NCI-H82 treated with DMSO at 0.1 percent for 48 hours (cell line): ENCODE measurements at regions not wholly inside any gene's neighbourhood (a gene's known extent, or its start where the extent isn't known, plus 50 kb on each side); places are given as distances from the start of the nearest gene placed in this dataset.

Experiments used
- DNase-seq: peaks from one replicate; lab custom pipeline; 2025; ENCODE audit not compliant: unreplicated experiment; lab: John Stamatoyannopoulos, UW

GRCh38 chr12:94717656-94718055, 67.3 kb upstream of the TMCC3 start:
- DNase-seq, result no peak

- no peak for DNase-seq
Observed at GRCh38 chr12:94717108-94717507, 66.8 kb upstream of the TMCC3 start.

GRCh38 chr12:94716339-94716738, 66.0 kb upstream of the TMCC3 start:
- no peak for DNase-seq

DNA sequence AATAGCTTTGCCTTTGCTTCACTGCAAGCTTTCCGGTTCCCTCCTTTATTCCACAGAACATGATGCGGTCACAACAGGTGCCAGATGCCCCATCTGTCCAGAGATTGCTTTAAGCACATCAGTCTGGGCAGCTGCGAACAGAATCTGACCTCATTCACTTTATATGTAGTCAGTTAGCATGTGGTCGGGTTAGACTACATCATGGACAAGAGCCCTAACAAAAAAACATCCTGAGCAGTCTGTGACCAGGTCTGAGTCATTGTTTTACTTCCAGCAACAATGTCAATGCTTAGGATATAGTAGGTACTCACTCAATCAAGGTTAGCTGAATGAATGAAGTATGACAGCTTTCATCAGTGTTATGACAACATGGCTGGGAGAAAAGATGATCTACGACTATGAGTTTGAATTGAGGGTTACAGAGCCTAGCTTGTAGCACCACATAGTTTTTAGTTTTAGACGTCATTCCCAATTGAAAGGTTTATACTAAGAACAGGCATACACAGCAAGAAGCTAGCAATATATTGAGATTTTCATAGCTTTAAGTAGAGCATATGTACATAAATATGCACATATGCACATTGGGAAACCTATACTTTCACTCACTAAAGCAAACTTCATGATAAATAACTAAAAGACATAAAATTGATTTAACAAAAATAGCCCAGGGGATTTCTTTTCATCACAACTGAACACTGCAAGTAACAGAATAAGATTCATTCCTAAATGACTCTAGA, 64.2 kb upstream of the TMCC3 start:
- DNase-seq, result no peak

- no peak for DNase-seq
Observed at GRCh38 chr12:94712815-94713515, 62.6 kb upstream of the TMCC3 start.

DNA sequence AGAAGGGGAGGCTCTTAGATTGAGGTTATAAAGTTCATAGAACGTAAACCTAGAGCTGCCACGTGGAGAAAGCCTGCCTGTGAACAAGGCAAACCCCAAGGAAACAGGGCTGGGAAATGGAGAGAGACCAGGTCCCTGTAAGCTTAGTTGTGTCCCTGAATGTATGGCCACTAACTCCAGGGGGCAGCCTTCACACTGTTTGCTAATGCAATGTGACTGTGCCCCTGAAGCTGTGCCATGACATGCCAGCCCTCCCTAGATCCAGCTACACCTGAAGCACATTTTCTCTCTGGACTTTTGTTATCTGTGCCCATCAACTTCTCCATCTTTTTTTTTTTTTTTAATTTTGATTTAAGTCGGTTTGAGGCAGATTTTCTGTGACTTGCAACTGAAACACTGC, 60.6 kb upstream of the TMCC3 start:
- DNase-seq, result peak; percentile 4

- no peak for DNase-seq
Observed at GRCh38 chr12:94707892-94708291, 57.5 kb upstream of the TMCC3 start.

GRCh38 chr12:94707036-94707435, 56.7 kb upstream of the TMCC3 start:
- DNase-seq, result no peak

DNA sequence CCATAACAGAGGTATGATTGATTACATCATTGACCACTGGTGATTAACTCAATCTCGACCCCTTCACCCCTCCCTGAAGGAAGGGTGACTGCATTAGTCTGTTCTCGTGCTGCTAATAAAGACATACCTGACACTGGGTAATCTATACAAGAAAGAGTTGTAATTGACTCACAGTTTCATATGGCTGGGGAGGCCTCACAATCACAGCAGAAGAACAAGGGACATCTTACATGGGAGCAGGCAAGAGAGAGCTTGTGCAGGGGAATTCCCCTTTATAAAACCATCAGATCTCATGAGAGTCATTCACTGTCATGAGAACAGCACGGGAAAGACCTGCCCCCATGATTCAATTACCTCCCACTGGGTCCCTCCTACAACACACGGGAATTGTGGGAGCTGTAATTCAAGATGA, 55.9 kb upstream of the TMCC3 start:
- no peak for DNase-seq

DNA sequence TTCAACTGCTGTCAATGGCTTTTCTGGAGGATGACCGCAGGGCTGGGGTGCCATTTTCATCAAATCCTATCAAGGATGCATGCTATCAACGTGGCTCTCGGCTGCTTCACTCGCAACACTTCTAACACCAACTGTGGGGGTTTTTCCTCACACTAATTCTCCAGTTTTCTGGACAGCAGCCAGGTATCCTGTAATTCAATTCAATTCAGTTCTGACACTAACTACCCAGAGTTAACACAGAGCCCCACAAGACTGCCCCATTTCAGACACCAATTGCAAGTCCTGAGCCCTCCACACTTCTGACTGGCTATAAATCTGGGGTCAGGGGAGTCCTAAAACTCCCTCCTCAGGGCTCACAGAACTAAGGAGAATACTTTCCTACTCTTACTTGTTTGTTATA, 55.3 kb upstream of the TMCC3 start:
- no peak for DNase-seq

- DNase-seq, result no peak
Observed at GRCh38 chr12:94704452-94705306, 54.3 kb upstream of the TMCC3 start.

GRCh38 chr12:94702696-94703095, 52.3 kb upstream of the TMCC3 start:
- no peak for DNase-seq

DNA sequence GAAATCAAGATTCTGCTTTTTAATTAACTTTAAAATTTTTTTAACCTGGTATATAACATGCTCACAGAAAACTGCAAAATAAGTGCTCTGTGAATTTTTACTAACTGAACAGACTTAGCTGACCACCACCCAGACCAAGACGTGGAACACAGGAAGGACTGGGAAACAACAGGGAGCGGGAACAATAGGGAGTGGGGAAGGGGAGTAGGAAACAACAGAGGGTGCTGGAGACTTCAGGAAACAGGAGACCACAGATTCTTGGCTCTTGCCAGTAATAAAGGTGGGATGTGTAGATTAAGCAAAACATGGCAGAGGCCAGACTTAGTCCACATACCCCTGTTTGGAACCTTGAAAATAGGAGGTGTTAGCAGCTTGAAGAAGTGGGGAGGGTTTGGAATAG, 51.4 kb upstream of the TMCC3 start:
- DNase-seq, result no peak

DNA sequence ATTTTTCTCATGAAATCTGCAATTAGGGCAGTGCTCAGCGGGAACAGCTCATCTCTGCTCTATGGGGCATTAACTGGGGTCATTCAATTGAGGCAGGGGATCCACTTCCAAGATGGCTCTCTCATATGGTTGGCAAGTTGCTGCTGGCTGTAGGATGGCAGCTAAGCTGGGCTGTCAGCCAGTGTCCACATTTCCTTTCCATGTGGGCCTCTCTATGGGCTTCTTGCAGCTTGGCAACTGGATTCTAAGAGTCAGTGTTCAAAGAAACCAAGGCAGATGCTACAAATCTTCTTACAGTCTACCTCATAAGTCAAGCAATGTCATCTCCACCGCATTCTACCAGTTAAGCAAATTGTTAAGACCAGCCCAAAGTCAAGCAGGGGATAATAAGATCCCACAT, 50.3 kb upstream of the TMCC3 start:
- DNase-seq, result no peak
